ENCODE measurements at regions not wholly inside any gene's neighbourhood (a gene's known extent, or its start where the extent isn't known, plus 50 kb on each side); places are given as distances from the start of the nearest gene placed in this dataset.

GRCh38 chrX:129091097-129091496 is 432.2 kb downstream of the SMARCA1 start:
- TF ChIP-seq CTCF (IDR thresholded peaks at IDR 0.05; ENCODE audit: poor library complexity, severe bottlenecking) (no peak), REST (IDR thresholded peaks at IDR 0.05; ENCODE audit: borderline replicate concordance) (no peak), EP300 (conservative IDR thresholded peaks at IDR 0.05; ENCODE audit: poor library complexity, severe bottlenecking) (no peak), EZH2 (IDR thresholded peaks at IDR 0.05; ENCODE audit: borderline replicate concordance, insufficient read depth, low read length, poor library complexity, severe bottlenecking) (no peak), POLR2AphosphoS5 (IDR thresholded peaks at IDR 0.05) (no peak)
